Activated CD8-positive, alpha-beta T cell treated with anti-CD3 and anti-CD28 coated beads for 36 hours (primary cell): ENCODE measurements at regions not wholly inside any gene's neighbourhood (a gene's known extent, or its start where the extent isn't known, plus 50 kb on each side); places are given as distances from the start of the nearest gene placed in this dataset.

ENCODE experiments used
- ATAC-seq: fragments of 200-7000 bp; cut with Tn5 transposase; one replicate; pipeline ENCODE4 v1.10.0; 2021; ENCODE audit warnings: mild to moderate bottlenecking, moderate library complexity
- CTCF ChIA-PET: fragments of 350-600 bp; sonication (Branson Sonifier 250); formaldehyde crosslinking; loops from one replicate; lab custom pipeline; 2021; ENCODE audit warnings: antibody characterized with exemption; lab: Charles Lee
- POLR2A ChIA-PET: fragments of 350-600 bp; sonication (Branson Sonifier 250); formaldehyde crosslinking; loops from one replicate; lab custom pipeline; 2021; ENCODE audit warnings: antibody characterized with exemption; lab: Charles Lee
- DNase-seq: peaks from one replicate; pipeline ENCODE4 v3.0.0-alpha.2; 2020
- H3K27ac Mint-ChIP-seq: one replicate; pipeline ENCODE4 v1.8.0; 2021; ENCODE audit warnings: mild to moderate bottlenecking, mixed read lengths
- H3K27me3 Mint-ChIP-seq: one replicate; pipeline ENCODE4 v1.8.0; 2021; ENCODE audit warnings: mixed read lengths
- H3K36me3 Mint-ChIP-seq: one replicate; pipeline ENCODE4 v1.8.0; 2021; ENCODE audit warnings: low read depth, mixed read lengths
- H3K4me1 Mint-ChIP-seq: one replicate; pipeline ENCODE4 v1.8.0; 2021; ENCODE audit warnings: low read depth, mixed read lengths
- H3K4me3 Mint-ChIP-seq: one replicate; pipeline ENCODE4 v1.8.0; 2021; ENCODE audit warnings: mild to moderate bottlenecking, moderate library complexity, mixed read lengths
- H3K9me3 Mint-ChIP-seq: one replicate; pipeline ENCODE4 v1.8.0; 2021; ENCODE audit warnings: mixed read lengths
- CTCF ChIP-seq: fragments of 200-600 bp; IDR thresholded peaks from one replicate; pipeline ENCODE4 v1.8.0; 2022; ENCODE audit warnings: antibody characterized with exemption, mild to moderate bottlenecking
- intact Hi-C: fragments of 100-400 bp; cut with micrococcal nuclease; formaldehyde crosslinking; loops from one replicate; pipeline ENCODE4 v1.10.0; 2022

GRCh38 chr2:221075203-221075602, 496.9 kb downstream of the EPHA4 start:
- Mint-ChIP-seq H3K4me3 (no peak overlapping the region), H3K27me3 (peaks cover 1% of the 10 kb centered on the region), H3K36me3 (no peaks in the 10 kb centered on the region), H3K27ac (no peak overlapping the region), H3K9me3 (peaks cover 4% of the 10 kb centered on the region), H3K4me1 (no peaks in the 10 kb centered on the region)
- ATAC-seq: no peak
- no peak for TF ChIP-seq CTCF
- ChIA-PET POLR2A (no interaction called here), CTCF (no interaction called here)
- intact Hi-C loops: no loop called here
- DNase-seq: no peak

GRCh38 chr2:221077251-221077650, 494.9 kb downstream of the EPHA4 start:
- no peak overlapping the region for H3K27ac Mint-ChIP-seq
- H3K9me3 Mint-ChIP-seq: peaks cover 1% of the 10 kb centered on the region
- ChIA-PET CTCF (no interaction called here), POLR2A (no interaction called here)
- H3K27me3 Mint-ChIP-seq: peaks cover 1% of the 10 kb centered on the region
- intact Hi-C loops: no loop called here
- H3K4me1 Mint-ChIP-seq: no peaks in the 10 kb centered on the region
- TF ChIP-seq CTCF: no peak
- no peak for ATAC-seq
- no peaks in the 10 kb centered on the region for H3K36me3 Mint-ChIP-seq
- DNase-seq: no peak
- H3K4me3 Mint-ChIP-seq: no peak overlapping the region

- ATAC-seq (no peak), DNase-seq (no peak)
- ChIA-PET CTCF (no interaction called here), POLR2A (no interaction called here)
- no peak overlapping the region for H3K27ac Mint-ChIP-seq
- intact Hi-C loops: no loop called here
- peaks cover 1% of the 10 kb centered on the region for H3K27me3 Mint-ChIP-seq
- H3K4me1 Mint-ChIP-seq: no peaks in the 10 kb centered on the region
- no peak for TF ChIP-seq CTCF
- no peaks in the 10 kb centered on the region for H3K36me3 Mint-ChIP-seq
- H3K9me3 Mint-ChIP-seq: no peaks in the 10 kb centered on the region
- no peak overlapping the region for H3K4me3 Mint-ChIP-seq
Measured at GRCh38 chr2:221077799-221078198, 494.3 kb downstream of the EPHA4 start.

GRCh38 chr2:221085341-221085900, 486.7 kb downstream of the EPHA4 start:
- H3K4me1 Mint-ChIP-seq: no peaks in the 10 kb centered on the region
- no peak for DNase-seq
- intact Hi-C loops: no loop called here

GRCh38 chr2:221085936-221086335, 486.2 kb downstream of the EPHA4 start:
- ATAC-seq (no peak), DNase-seq (no peak)
- ChIA-PET CTCF (no interaction called here), POLR2A (no interaction called here)
- Mint-ChIP-seq H3K36me3 (no peaks in the 10 kb centered on the region), H3K27me3 (no peaks in the 10 kb centered on the region), H3K9me3 (no peaks in the 10 kb centered on the region), H3K4me3 (no peak overlapping the region), H3K27ac (no peak overlapping the region), H3K4me1 (no peaks in the 10 kb centered on the region)
- intact Hi-C loops: no loop called here
- no peak for TF ChIP-seq CTCF

More at GRCh38 chr2:221085341-221085900, 486.7 kb downstream of the EPHA4 start:
- CTCF ChIA-PET: no interaction called here
- no peak for TF ChIP-seq CTCF
- Mint-ChIP-seq H3K9me3 (no peaks in the 10 kb centered on the region), H3K27ac (no peak overlapping the region), H3K27me3 (no peaks in the 10 kb centered on the region), H3K4me3 (no peak overlapping the region), H3K36me3 (no peaks in the 10 kb centered on the region)
- POLR2A ChIA-PET: no interaction called here
- no peak for ATAC-seq
